Transverse colon (tissue), 3 donors: ENCODE measurements at regions not wholly inside any gene's neighbourhood (a gene's known extent, or its start where the extent isn't known, plus 50 kb on each side); places are given as distances from the start of the nearest gene placed in this dataset.

Experiments used
- CTCF ChIP-seq, 5 experiments: fragments of 200-600 bp in 3 of 5; fragments of 450-650 bp in 2 of 5; sonication (generic) in 3 of 5; IDR thresholded peaks; 1 replicate in 2 of 5; 2 replicates in 3 of 5; pipeline ENCODE4 v1.5.1; 2016 to 2017; ENCODE audit warnings: antibody characterized with exemption in 5 of 5, inconsistent platforms in 3 of 5, mild to moderate bottlenecking in 2 of 5, moderate library complexity in 1 of 5
- POLR2A ChIP-seq: fragments of 450-650 bp; IDR thresholded peaks from one replicate; pipeline ENCODE4 v1.6.1; 2016; ENCODE audit warnings: antibody characterized with exemption, mild to moderate bottlenecking, moderate library complexity

DNA sequence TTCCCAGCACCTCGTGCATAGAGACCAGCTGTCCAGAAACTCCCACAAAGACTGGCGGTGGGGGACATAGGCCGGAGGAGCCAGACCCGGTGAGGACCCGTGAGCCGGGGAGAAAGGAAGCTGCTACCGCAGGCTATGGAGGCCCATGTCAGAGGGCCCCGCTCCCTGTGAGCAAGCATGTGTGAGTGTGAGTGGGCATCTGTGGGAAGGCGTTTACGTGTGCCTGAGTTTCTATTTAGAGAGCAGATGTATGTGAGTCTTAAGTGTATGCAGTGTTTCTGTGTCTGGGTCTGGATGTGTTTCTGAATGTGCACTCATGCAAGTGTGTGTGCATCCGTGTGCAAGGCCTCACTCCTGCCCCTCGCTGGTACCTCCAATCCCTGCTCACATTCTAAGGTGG lies 187.8 kb upstream of the RAB6C start:
- no peak for TF ChIP-seq POLR2A
- TF ChIP-seq CTCF (IDR thresholded peaks at IDR 0.05) = no peak
